Loucy (cell line): ENCODE measurements at regions not wholly inside any gene's neighbourhood (a gene's known extent, or its start where the extent isn't known, plus 50 kb on each side); places are given as distances from the start of the nearest gene placed in this dataset.

Source experiments
- EZH2phosphoT487 ChIP-seq: fragments of 200-600 bp; IDR thresholded peaks from 2 replicates; pipeline ENCODE4 v1.6.1; 2018; ENCODE audit warnings: antibody characterized with exemption, mild to moderate bottlenecking, moderate library complexity, borderline replicate concordance
- TF ChIP-seq, protein P1 (sequence below): fragments of 200-600 bp; sonication (generic); conservative IDR thresholded peaks from 2 replicates; pipeline ENCODE4 v1.5.1; 2014; ENCODE audit warnings: mild to moderate bottlenecking, antibody characterized with exemption, low read length

DNA sequence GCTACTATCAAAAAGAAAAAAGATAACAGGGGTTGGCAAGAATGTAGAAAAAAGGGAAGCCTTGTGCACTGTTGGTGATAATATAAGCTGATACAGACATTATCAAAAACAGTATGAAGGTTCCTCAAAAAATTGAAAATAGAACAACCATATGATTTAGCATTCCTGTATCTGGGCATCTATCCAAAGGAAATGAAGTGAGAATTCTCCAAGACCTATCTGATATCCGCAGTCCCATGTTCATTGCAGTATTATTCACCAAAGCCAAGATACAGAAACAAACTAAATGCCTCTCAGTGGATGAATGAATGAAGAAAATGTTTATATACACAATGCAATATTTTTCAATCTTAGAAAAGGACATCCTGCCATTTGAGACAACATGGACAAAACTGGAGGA lies 1943.3 kb downstream of the MAT2B start:
- TF ChIP-seq, protein P1, sequence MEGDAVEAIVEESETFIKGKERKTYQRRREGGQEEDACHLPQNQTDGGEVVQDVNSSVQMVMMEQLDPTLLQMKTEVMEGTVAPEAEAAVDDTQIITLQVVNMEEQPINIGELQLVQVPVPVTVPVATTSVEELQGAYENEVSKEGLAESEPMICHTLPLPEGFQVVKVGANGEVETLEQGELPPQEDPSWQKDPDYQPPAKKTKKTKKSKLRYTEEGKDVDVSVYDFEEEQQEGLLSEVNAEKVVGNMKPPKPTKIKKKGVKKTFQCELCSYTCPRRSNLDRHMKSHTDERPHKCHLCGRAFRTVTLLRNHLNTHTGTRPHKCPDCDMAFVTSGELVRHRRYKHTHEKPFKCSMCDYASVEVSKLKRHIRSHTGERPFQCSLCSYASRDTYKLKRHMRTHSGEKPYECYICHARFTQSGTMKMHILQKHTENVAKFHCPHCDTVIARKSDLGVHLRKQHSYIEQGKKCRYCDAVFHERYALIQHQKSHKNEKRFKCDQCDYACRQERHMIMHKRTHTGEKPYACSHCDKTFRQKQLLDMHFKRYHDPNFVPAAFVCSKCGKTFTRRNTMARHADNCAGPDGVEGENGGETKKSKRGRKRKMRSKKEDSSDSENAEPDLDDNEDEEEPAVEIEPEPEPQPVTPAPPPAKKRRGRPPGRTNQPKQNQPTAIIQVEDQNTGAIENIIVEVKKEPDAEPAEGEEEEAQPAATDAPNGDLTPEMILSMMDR, result no peak
- TF ChIP-seq EZH2phosphoT487, result no peak
